HG03108 (cell line): ENCODE measurements at regions not wholly inside any gene's neighbourhood (a gene's known extent, or its start where the extent isn't known, plus 50 kb on each side); places are given as distances from the start of the nearest gene placed in this dataset.

Experiments used
- ATAC-seq: cut with Tn5 transposase; IDR thresholded peaks from one replicate; pipeline ENCODE4 v1.9.1; 2021; ENCODE audit warnings: moderate library complexity; ENCODE audit not compliant: unreplicated experiment

DNA sequence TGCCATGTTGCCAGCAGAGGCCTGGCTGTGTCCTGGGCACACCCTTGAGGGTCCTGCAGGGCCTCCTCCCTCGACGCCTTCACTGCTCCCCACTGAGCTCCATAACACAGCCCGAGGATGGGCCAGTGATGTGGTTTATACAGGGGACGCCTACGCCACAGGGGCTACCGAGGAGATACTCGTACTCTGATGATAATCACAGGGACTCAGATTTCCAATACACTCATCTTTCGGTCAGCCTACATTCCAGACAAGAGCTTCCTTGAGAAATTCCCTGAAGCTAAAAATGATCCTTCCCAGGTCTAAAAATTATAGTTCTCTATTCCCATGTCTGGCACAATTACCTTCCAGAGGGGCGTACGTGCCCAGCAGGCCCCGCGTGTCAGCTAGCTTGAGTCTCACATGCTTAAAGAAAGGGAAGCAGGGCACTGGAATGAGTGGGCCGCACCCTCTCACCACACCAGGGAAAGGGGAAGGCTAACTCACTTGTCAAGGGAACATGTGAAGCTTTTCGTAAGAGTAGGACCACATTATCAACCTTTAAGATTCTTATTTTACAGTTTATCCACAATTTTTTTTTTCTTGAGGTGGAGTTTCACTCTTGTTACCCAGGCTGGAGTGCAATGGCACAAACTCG, 159.5 kb upstream of the NDUFV2 start:
- no peak for ATAC-seq

DNA sequence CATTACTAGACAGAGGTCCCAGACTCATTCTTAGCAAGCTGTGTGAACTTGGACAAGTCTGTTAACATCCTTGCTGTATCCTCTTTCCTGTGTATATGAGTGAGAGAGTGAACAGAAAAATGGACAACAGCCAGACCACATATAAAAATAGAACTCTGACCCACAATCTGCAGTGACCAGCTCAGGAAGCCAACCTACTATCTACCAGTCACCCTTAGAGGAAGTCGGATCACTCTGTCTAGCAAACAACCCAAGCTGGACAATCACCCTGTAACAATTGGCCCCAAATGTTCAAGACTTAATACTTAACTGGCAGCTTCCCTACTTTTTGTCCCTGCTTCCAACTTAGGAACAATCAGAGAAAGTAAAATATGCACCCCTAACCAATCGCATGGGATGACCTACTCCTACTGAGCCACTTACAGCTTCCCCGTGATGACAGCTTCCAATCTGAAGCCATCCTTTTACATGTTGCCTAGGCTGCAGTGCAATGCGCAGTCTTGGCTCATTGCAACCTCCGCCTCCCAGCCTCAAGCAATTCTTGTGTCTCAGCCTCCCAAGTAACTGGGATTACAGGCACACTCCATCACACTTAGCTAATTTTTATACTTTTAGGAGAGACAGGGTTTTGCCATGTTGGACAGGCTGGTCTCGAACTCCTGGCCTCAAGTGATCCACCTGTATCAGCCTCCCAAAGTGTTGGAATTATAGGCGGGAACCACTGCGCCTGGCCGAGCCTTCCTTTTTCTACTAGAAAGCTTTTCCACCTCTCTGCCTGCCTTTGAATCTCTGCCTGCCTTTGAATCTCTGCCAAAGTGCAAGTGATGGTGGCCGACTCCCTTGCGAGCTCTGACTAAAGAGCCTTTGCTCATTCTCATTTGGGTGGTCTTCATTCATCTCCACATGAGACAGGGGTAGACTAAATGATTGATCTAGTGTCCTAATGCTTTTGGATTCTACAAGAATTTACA, 158.3 kb upstream of the NDUFV2 start:
- no peak for ATAC-seq

GRCh38 chr18:8944871-8945245, 157.6 kb upstream of the NDUFV2 start:
- no peak for ATAC-seq

DNA sequence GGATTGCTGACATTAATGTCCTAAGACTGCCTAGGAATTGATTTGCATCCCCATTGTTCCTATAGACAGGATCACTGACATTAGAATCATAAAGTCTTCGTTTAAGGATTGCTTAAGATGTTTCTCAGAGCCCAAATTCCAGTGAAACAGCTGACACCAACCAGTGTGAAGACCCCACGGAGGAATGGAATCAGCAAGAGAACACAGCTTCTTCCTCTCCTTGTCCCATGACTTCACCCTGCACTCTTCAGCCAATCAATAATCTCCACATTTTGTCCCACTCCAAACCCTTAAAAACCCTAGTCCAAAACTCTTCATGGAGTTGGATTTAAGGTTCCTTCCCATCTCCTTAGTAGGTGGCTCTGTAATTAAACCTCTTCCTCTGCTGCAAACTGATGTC, 157.0 kb upstream of the NDUFV2 start:
- ATAC-seq = no peak

- ATAC-seq = no peak
These were observed 156.2 kb upstream of the NDUFV2 start for GRCh38 chr18:8946066-8946838.

GRCh38 chr18:8947566-8947965, 154.9 kb upstream of the NDUFV2 start:
- ATAC-seq = no peak

GRCh38 chr18:8948011-8948410, 154.5 kb upstream of the NDUFV2 start:
- ATAC-seq = no peak

- no peak for ATAC-seq
These were observed 153.9 kb upstream of the NDUFV2 start for GRCh38 chr18:8948471-8949149.

DNA sequence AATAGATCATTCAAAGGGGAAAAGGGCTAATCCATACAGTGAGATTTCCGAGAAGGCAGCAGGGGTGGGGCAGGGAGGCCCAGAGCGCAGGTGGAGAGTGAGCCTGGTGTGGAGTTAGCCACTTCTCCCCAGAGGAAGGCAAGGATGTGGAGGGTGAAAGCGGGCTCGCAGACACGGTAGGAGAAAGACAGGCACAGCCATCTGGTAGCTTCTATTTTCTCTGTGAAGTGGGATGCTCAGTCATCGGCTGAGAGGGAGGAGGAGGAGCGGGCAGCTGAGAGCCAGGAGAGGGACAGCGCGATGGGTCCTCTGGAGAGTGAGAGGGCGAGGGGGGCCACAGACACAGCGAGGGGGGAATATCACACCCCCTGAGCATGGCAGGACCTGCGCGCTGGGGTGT, 153.3 kb upstream of the NDUFV2 start:
- no peak for ATAC-seq

DNA sequence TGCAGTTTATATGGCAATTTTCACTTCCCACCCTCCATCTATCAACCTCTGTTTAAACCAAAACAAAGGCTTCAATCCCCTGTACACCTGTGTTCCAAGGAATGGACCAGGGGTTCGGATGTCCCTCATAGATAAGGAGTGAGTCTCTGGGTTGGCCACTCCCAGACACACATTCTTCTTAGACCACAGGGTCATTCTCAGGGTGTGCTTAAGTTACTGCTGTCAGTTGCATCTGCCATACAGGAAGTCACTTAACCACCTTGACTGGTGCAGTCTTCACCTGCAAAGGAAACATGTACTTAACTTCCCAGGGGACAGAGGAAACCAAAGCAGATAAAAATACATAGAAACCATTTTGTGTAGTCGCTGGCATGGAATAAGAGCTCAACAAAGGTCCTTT, 151.0 kb upstream of the NDUFV2 start:
- ATAC-seq = peak; percentile 89

- no peak for ATAC-seq
These were observed 150.3 kb upstream of the NDUFV2 start for GRCh38 chr18:8952174-8952573.

GRCh38 chr18:8952769-8953760, 149.4 kb upstream of the NDUFV2 start:
- no peak for ATAC-seq

GRCh38 chr18:8957731-8958130, 144.8 kb upstream of the NDUFV2 start:
- ATAC-seq = no peak

DNA sequence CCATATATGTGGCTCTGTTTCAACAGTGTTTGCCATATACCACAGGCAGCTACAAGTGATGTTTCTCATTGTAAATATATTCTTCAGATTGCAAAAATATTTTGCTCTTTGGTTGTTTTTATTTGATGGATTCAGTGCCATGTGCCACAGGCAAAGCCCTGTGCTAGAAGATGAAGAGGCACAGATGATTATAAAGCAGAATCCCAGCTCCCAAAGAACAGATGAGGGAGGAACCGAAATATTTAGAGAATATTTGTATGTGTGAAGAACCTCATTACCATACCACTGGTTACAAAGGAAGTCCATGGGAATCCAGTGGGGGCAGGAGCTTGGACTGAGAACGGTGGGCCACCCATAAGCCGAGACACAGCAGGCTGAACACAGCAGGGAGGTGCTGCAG, 143.8 kb upstream of the NDUFV2 start:
- ATAC-seq = no peak

GRCh38 chr18:8959551-8960135, 142.9 kb upstream of the NDUFV2 start:
- ATAC-seq = no peak

DNA sequence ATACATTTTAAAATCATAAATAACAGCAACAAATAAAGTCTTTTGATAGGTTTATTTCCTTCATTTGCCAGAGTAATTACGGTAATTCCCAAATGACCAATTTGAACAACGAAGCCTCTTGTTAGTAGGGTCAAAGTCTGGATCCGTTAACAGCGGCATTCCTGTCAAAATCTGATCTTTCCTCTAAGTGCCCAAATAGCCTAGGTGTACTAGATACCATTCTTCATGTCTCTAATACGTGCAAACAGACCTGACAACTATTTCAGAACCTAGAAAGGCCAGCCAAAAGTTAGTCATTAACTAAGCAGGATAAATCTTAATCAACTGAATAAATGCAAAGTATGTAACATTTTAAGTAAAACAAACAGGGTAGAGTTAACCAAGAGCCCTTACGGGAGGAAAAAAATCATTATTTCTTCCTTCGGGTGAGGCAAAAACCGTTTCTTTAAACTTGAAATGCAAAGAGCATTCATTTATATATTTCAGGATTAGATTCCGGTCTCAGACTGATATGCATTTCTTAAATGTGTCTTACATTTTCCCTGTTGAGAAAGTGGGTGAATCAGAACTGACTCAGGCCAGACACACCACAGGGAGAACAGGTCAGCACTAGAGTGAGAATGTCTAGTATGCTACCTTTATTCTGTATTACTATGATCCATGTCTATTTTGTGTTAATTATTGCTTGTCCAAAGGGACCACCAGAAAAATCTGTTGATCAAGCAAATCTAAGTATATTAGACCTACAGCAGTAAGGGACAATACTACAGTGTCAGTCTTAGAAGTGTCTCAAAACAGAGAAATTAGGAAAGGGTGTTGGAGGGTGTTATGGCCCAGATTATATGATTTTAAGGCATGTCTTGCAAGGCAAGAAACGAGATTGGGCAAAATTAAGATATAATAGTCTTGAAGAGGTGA, 141.5 kb upstream of the NDUFV2 start:
- ATAC-seq = no peak

DNA sequence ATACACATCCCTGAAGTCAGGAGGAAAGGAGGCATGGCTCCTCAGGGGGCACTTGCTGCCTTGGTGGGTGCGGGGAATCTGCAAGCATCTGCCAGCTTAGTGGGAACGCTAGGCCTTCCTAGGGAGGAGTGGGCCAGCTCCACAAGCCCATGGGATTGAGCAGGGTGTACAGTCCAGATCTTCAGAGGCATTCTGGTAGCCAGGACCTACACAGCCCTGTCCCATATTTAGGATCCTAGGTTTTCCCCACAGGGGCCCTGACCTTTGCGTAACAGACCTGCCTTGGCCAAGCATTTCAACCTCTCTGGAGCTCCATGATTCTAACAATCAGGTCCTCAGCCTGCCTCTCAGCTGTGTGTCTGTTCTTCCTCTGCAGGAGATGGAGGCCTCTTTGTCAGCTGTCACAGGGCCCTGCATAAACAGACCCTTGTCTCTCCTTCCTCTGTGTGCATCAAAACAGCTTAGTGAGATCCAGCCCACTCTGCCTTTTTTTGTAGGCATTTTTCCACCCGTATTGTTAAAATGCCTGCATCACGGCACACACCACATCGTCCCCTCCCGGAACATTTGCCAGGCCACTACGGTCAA, 140.2 kb upstream of the NDUFV2 start:
- no peak for ATAC-seq
